Right lobe of liver (tissue), 6 donors: ENCODE measurements at regions not wholly inside any gene's neighbourhood (a gene's known extent, or its start where the extent isn't known, plus 50 kb on each side); places are given as distances from the start of the nearest gene placed in this dataset.

Experiments used
- ATAC-seq, 4 donors: fragments of 200-7000 bp; cut with Tn5 transposase; one replicate each; pipeline ENCODE4 v1.9.1; 2020; ENCODE audit warnings: mild to moderate bottlenecking in 4 of 4, moderate library complexity in 4 of 4
- DNase-seq, 3 donors: peaks; one replicate each; pipeline ENCODE4 v3.0.0-alpha.2; 2020
- H3K27ac ChIP-seq, 3 donors: fragments of 200-600 bp; one replicate each; pipeline ENCODE4 v1.8.0; 2022
- H3K27me3 ChIP-seq, 2 donors: fragments of 200-600 bp; one replicate each; pipeline ENCODE4 v1.8.0; 2022
- H3K36me3 ChIP-seq, 4 donors: fragments of 200-600 bp; sonication (generic) in 1 of 4; one replicate each; pipeline versions ENCODE4 v1.5.1 to v1.8.0; 2017 to 2022; ENCODE audit warnings: control low read depth in 1 of 4
- H3K4me1 ChIP-seq, 4 donors: fragments of 200-600 bp; sonication (generic) in 1 of 4; one replicate each; pipeline versions ENCODE4 v1.5.1 to v1.8.0; 2017 to 2022; ENCODE audit warnings: control low read depth in 1 of 4
- H3K4me3 ChIP-seq, 3 donors: fragments of 200-600 bp; one replicate each; pipeline ENCODE4 v1.8.0; 2022
- H3K9me3 ChIP-seq, 4 donors: fragments of 200-600 bp; sonication (generic) in 1 of 4; one replicate each; pipeline versions ENCODE4 v1.5.1 to v1.8.0; 2017 to 2022; ENCODE audit warnings: control low read depth in 1 of 4
- POLR2A ChIP-seq: fragments of 450-650 bp; IDR thresholded peaks from one replicate; pipeline ENCODE4 v1.6.1; 2017; ENCODE audit warnings: antibody characterized with exemption, mild to moderate bottlenecking
- WGBS: methylation state at CpG from one replicate; pipeline ENCODE4 v1.1.6; 2018; ENCODE audit warnings: low coverage, low lambda C conversion rate; ENCODE audit not compliant: insufficient coverage; ENCODE audit errors: missing lambda C conversion rate; 5-methylcytosine and 5-hydroxymethylcytosine counted together
- intact Hi-C, 2 donors: fragments of 100-400 bp; cut with DNase I; formaldehyde crosslinking; loops; one replicate each; pipeline versions ENCODE4 v1.11.2 to v1.14.1; 2022
- TF ChIP-seq, protein P1 (sequence below), 4 donors: fragments of 200-600 bp in 3 of 4; fragments of 450-650 bp in 1 of 4; IDR thresholded peaks; one replicate each; pipeline versions ENCODE4 v1.5.1 to v1.8.0; 2016 to 2022; ENCODE audit warnings: antibody characterized with exemption in 4 of 4, mild to moderate bottlenecking in 2 of 4
- donor health status: DM: no; HTN: yes; CAD: no.
- donor health status: DM: no; HTN: no; CAD: no.
- donor health status: DM: no; HTN: no; CAD: no.
- donor health status: DM: no; HTN: yes; CAD: no.
- donor health status: DM: no; HTN: yes; CAD: no.

DNA sequence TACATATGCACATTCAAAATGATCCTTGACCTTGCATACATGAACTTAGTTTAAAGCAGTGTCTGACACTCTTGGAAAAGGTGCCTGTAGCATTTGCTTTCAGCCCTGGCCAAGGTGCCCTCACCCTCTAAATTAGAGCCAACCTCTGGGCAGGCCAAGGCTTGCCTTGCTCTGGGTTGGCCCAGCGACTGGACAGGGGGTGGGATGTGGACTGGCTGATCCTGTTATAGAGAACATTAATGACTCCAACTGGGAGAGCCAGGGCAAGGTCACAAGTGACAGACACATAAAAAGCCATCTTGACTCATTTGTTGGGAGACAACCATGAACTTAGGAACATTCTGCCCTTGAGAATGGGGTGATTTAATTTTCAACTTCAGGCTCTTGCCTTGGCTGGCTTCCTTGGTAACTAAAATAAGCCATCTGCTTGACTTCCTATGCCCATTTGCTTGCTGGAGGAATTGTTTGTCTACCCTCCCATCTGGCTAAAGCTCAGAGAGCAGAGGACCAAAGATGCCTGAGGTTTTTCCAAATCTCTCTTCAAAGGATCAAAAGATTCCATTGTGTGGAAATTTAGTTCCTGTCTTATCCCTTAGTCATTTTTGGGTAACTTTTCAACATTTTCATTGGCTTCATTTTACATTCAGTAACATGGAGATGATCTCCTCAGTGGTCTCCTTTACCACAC is 403.7 kb downstream of the SOX2 start:
- TF ChIP-seq POLR2A, result no peak
- TF ChIP-seq, protein P1, sequence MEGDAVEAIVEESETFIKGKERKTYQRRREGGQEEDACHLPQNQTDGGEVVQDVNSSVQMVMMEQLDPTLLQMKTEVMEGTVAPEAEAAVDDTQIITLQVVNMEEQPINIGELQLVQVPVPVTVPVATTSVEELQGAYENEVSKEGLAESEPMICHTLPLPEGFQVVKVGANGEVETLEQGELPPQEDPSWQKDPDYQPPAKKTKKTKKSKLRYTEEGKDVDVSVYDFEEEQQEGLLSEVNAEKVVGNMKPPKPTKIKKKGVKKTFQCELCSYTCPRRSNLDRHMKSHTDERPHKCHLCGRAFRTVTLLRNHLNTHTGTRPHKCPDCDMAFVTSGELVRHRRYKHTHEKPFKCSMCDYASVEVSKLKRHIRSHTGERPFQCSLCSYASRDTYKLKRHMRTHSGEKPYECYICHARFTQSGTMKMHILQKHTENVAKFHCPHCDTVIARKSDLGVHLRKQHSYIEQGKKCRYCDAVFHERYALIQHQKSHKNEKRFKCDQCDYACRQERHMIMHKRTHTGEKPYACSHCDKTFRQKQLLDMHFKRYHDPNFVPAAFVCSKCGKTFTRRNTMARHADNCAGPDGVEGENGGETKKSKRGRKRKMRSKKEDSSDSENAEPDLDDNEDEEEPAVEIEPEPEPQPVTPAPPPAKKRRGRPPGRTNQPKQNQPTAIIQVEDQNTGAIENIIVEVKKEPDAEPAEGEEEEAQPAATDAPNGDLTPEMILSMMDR (IDR thresholded peaks at IDR 0.05), result no peak
- no peak overlapping the region for H3K27ac ChIP-seq
- H3K4me1 ChIP-seq, result no peaks in the 10 kb centered on the region
- 14% methylated on average over 1 of the region's 1 CpG for WGBS
- DNase-seq (no peak), ATAC-seq (no peak)
- H3K9me3 ChIP-seq, result no peaks in the 10 kb centered on the region
- no peak overlapping the region for H3K4me3 ChIP-seq
- no peaks in the 10 kb centered on the region for H3K27me3 ChIP-seq
- no peaks in the 10 kb centered on the region for H3K36me3 ChIP-seq
- intact Hi-C loops, result no loop called here

DNA sequence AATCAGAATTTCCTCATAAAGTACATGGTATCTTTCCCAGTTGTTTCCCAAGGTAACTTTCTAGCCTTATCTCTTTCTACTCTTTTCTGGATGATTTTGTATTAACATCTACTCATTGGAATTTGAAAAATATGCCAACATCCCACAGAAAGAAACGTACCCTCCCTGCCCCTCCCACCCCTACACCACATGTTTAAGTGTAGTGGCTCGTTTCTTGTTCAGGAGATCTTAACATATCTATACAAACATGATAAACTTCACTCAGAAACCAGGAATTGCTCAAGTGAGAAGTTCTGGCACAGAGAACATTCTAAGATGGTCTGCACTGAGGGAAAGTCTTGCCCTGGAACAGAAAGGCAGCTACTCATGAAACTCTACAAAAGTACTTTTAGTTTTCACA is 404.7 kb downstream of the SOX2 start:
- H3K4me3 ChIP-seq, result no peak overlapping the region
- 13% methylated on average over 2 of the region's 2 CpGs for WGBS
- TF ChIP-seq POLR2A, result no peak
- TF ChIP-seq, protein P1 (IDR thresholded peaks at IDR 0.05), result no peak
- ATAC-seq, result no peak
- H3K27me3 ChIP-seq, result no peaks in the 10 kb centered on the region
- H3K9me3 ChIP-seq, result no peaks in the 10 kb centered on the region
- no peak overlapping the region for H3K27ac ChIP-seq
- H3K4me1 ChIP-seq, result no peaks in the 10 kb centered on the region
- intact Hi-C loops, result no loop called here
- no peaks in the 10 kb centered on the region for H3K36me3 ChIP-seq
- DNase-seq, result no peak

DNA sequence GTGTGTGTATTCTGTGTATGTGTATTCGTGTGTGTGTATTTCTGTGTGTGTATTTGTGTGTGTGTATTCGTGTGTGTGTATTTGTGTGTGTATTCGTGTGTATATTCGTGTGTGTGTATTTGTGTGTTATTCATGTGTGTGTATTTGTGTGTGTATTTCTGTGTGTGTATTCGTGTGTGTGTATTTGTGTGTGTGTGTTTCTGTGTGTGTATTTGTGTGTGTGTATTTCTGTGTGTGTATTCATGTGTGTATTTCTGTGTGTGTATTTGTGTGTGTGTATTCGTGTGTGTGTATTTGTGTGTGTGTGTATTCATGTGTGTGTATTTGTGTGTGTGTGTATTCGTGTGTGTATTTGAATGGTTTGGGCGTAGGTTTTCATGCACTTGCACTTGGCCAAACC is 405.4 kb downstream of the SOX2 start:
- Histone ChIP-seq H3K9me3 (no peaks in the 10 kb centered on the region), H3K27ac (no peak overlapping the region), H3K27me3 (no peaks in the 10 kb centered on the region), H3K4me3 (no peak overlapping the region), H3K36me3 (no peaks in the 10 kb centered on the region), H3K4me1 (no peaks in the 10 kb centered on the region)
- no peak for DNase-seq
- intact Hi-C loops, result no loop called here
- no peak for ATAC-seq
- TF ChIP-seq POLR2A, result no peak
- TF ChIP-seq, protein P1 (IDR thresholded peaks at IDR 0.05), result no peak
- WGBS, result 45% methylated on average over 8 of the region's 8 CpGs

DNA sequence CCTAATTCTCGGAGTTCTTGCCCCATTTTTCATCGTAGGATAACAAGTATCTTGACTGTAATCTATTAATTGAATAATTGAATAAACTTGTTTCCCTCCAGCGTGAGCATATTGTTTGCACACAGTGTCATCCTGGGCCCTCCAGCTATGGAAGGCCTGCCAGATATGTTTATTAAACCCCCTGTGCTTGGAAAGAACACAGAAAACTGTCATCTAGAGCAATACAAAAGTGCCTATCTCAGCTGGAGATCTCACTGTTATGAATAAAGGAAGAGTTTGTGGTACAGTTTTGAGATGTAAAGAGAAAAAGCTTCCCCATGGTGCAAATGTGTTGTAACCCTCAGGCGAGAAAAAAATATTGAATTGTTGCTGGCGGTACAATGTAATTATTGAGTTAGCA is 405.9 kb downstream of the SOX2 start:
- Histone ChIP-seq H3K36me3 (no peaks in the 10 kb centered on the region), H3K27ac (no peak overlapping the region), H3K4me1 (no peaks in the 10 kb centered on the region), H3K4me3 (no peak overlapping the region), H3K27me3 (no peaks in the 10 kb centered on the region), H3K9me3 (no peaks in the 10 kb centered on the region)
- TF ChIP-seq POLR2A, result no peak
- TF ChIP-seq, protein P1 (IDR thresholded peaks at IDR 0.05), result no peak
- intact Hi-C loops, result no loop called here
- 84% methylated on average over 5 of the region's 5 CpGs for WGBS
- no peak for ATAC-seq
- no peak for DNase-seq

DNA sequence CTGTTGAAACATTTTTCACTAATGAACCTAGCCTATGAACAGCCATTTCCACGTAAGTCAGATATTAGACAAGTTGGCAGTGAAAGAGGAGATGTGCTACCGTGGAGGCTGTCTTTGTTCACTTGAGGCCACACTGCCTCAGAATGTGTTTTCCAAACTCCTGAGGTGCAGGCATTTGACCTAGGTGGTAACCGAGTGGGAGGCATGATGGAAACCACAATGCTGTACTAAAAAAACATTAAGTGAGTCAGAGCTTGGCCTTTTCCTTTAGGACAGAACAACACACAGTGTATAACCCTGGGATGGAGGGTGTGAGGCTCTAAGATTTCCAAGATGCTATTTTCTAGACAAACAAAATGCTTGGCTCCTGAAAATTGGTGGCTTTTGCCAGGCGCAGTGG is 406.3 kb downstream of the SOX2 start:
- no peaks in the 10 kb centered on the region for H3K4me1 ChIP-seq
- H3K9me3 ChIP-seq, result no peaks in the 10 kb centered on the region
- TF ChIP-seq POLR2A, result no peak
- TF ChIP-seq, protein P1 (IDR thresholded peaks at IDR 0.05), result no peak
- WGBS, result 69% methylated on average over 3 of the region's 4 CpGs
- no peak overlapping the region for H3K27ac ChIP-seq
- intact Hi-C loops, result no loop called here
- no peak overlapping the region for H3K4me3 ChIP-seq
- no peaks in the 10 kb centered on the region for H3K27me3 ChIP-seq
- no peak for DNase-seq
- no peaks in the 10 kb centered on the region for H3K36me3 ChIP-seq
- ATAC-seq, result no peak
